ENCODE measurements at regions not wholly inside any gene's neighbourhood (a gene's known extent, or its start where the extent isn't known, plus 50 kb on each side); places are given as distances from the start of the nearest gene placed in this dataset.

DNA sequence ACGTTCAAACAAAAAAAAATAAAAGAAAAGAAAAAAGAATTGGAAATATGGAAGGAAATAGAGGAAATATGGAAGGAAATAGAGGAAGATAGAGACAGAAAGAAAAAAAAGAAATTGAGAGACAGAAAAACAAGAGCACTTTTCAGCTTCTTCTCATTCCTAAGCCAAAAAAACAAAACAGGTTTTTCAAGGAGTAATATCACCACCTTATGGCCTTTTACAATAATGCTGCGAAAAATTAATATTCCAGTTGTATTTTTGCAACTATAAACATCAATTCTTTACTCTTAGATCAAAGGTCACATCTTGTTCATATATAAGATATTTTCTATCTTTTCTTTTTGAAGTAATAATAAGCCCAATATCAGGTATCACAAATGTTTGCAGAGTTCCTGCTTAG lies 328.3 kb downstream of the FAT3 start:
- no peak overlapping the region for H3K4me3 ChIP-seq (ENCODE audit: insufficient read depth, low read depth, low read length)
- no peaks in the 10 kb centered on the region for H3K36me3 ChIP-seq (replicated peaks; ENCODE audit: control insufficient read depth, insufficient read depth, low read length)
- H3K27me3 ChIP-seq (ENCODE audit: control insufficient read depth, insufficient read depth, low read length) = no peaks in the 10 kb centered on the region; the same call in 1 of the 2 replicates
- no peak for DNase-seq

DNA sequence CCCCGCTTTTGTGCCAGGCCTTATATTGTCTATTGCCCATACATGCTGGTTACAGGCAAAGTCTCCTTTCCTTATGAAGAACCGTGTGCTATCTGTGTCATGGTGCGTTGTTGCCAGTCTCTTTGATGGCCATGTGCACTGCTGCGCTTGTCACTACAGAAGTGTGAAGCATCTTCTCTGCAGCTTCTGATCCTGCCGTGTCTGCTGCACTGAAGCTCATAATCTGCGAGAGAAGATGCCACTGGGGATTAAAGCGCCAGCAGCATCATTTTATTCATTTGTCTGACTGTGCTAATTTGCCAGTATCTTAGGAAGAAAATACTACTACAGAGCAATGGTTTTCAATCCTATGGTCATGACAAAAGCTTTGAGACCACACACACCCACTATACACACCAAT lies 330.1 kb downstream of the FAT3 start:
- Histone ChIP-seq H3K36me3 (replicated peaks; ENCODE audit: control insufficient read depth, insufficient read depth, low read length) (no peaks in the 10 kb centered on the region), H3K4me3 (ENCODE audit: insufficient read depth, low read depth, low read length) (no peak overlapping the region), H3K27me3 (ENCODE audit: control insufficient read depth, insufficient read depth, low read length) (no peaks in the 10 kb centered on the region)
- DNase-seq = no peak

DNA sequence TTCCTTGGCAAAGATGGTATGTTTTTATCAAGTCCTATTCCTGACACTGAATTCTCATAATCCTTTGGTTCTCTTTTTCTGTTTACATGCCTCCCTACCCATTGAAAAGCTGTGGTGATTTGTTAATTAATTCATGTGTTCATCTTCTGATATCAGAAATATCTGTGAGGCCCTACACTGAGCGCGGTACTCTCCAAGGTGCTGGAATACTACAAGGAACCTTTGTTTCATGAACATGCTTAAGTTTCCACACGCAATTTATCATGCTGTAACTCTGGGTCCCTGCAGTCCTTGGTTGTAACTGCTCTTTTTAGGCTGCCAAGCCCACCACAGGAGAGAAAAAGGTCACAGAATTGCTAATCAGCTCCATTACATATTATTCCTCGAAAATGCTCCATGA lies 331.8 kb downstream of the FAT3 start:
- no peaks in the 10 kb centered on the region for H3K36me3 ChIP-seq (replicated peaks; ENCODE audit: control insufficient read depth, insufficient read depth, low read length)
- H3K27me3 ChIP-seq (ENCODE audit: control insufficient read depth, insufficient read depth, low read length) = no peaks in the 10 kb centered on the region
- no peak for DNase-seq
- no peak overlapping the region for H3K4me3 ChIP-seq (ENCODE audit: insufficient read depth, low read depth, low read length)

DNA sequence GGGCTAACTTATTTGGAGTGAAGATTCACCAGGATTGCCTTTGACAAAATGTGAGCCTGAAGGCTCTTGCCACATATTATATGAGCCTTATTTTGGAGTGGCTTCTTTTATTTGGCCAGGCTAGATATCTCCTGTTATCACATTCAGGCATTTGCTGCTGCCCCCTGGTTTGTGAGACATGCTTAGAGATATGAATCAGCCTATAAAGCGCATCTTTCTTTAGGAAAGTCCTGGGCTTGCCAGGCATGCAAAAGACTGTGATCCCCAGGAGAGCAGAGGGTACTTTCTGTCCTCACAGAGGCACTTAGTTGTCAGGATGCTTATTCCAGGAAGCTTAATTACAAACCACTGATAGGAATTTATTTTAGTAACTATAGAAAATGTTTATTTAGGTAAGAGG lies 333.3 kb downstream of the FAT3 start:
- no peak overlapping the region for H3K4me3 ChIP-seq (ENCODE audit: insufficient read depth, low read depth, low read length)
- no peaks in the 10 kb centered on the region for H3K27me3 ChIP-seq (ENCODE audit: control insufficient read depth, insufficient read depth, low read length)
- no peak for DNase-seq
- no peaks in the 10 kb centered on the region for H3K36me3 ChIP-seq (replicated peaks; ENCODE audit: control insufficient read depth, insufficient read depth, low read length)

DNA sequence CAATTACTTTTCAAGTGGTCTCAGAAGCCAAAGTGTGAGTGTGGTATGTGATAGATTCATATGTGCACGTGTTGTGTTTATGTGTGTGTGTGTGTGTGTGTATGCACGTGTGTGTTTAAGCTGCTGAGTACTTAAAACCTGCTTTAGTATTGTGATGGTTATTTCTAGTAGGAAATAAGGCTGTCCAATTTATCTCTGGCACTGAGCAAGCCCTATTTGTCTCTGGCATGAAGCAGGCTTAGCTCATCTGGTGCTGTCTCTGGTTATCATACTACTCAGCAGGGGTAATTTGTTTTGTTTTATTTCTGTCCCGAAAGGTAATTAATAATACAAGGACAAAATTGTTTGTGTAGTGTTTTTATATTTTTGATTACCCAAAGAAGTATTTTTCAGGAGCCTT lies 333.7 kb downstream of the FAT3 start:
- Histone ChIP-seq H3K36me3 (replicated peaks; ENCODE audit: control insufficient read depth, insufficient read depth, low read length) (no peaks in the 10 kb centered on the region), H3K4me3 (ENCODE audit: insufficient read depth, low read depth, low read length) (no peak overlapping the region), H3K27me3 (ENCODE audit: control insufficient read depth, insufficient read depth, low read length) (no peaks in the 10 kb centered on the region)
- DNase-seq = no peak

DNA sequence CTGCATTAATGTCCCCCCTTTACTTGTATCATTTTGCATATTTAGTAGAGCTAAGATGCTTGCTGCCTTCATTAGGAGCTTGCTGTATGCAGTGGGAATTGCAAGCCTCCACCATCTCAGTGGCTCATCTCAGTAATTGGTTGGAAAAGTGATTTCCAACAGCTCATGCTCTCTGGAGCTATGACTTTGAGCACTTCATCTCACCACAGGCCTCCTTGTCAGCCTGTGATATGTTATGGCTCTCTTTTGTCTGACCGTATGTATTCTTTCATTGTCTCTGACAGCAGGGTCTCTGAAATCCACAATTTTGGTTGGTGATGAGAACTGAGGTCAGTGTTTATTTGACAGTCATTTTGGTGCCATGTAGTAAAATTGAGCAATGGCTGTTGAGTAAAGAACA lies 345.1 kb downstream of the FAT3 start:
- no peak for DNase-seq
- Histone ChIP-seq H3K27me3 (ENCODE audit: control insufficient read depth, insufficient read depth, low read length) (no peaks in the 10 kb centered on the region; the same call in 1 of the 2 replicates), H3K4me3 (ENCODE audit: insufficient read depth, low read depth, low read length) (no peak overlapping the region), H3K36me3 (replicated peaks; ENCODE audit: control insufficient read depth, insufficient read depth, low read length) (no peaks in the 10 kb centered on the region)

DNA sequence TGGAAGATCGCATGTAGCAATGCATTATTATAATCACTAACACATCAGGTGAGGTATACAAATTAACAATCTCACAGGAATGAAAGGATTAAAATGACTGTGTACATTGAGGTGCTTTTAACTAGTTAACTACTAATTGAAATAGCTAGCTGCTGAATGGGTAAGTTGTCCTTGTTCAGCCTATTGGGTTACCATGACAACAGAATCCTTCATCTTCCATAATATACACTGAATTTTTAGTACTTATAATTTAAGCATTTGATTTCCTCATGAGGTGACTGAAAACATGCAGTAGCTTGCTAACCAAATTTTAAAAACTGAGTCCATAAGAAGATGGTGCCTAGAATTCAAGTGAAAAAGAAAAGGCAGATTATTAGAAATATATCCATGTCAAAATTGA lies 347.9 kb downstream of the FAT3 start:
- DNase-seq = no peak
- Histone ChIP-seq H3K27me3 (ENCODE audit: control insufficient read depth, insufficient read depth, low read length) (no peaks in the 10 kb centered on the region; the same call in 1 of the 2 replicates), H3K36me3 (replicated peaks; ENCODE audit: control insufficient read depth, insufficient read depth, low read length) (no peaks in the 10 kb centered on the region), H3K4me3 (ENCODE audit: insufficient read depth, low read depth, low read length) (no peak overlapping the region)

DNA sequence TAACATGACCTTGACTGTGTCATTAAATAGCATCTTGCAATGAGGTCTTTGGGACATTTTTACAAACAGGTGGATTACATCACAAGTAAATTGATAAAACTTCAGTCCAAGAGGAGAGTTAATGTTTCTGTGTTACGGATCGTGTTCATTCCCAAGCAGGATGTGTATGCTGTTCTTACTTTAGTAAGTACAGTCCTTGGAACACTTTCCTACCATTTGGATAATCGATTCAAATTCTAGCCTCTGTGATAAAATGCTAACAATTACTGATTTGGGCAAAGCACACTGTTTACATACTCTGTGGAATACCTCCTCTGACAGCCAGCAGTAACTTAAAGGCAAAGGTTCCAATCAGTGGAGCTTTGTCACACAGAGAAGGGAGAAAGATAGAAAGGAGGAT lies 351.7 kb downstream of the FAT3 start:
- DNase-seq = no peak
- Histone ChIP-seq H3K36me3 (replicated peaks; ENCODE audit: control insufficient read depth, insufficient read depth, low read length) (no peaks in the 10 kb centered on the region), H3K4me3 (ENCODE audit: insufficient read depth, low read depth, low read length) (no peak overlapping the region), H3K27me3 (ENCODE audit: control insufficient read depth, insufficient read depth, low read length) (no peaks in the 10 kb centered on the region)

DNA sequence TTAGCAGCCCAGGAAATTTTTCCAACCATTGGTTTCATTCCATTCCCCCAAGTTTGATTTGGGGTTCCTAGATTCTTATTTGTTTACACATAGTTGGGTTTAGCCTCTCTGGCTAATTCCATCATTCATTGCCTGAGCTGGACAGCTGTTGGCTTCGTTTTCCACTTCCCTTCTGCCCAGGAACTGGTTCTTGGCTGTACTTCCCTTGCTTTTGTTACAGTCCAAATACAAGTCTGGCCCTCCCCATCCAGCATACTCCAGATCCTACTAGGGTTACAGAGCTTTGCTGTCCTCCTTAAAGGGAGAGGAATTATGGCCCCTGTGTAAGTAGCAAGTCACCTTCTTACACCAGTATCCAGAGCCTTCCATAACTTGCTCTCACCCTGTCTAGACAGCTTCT lies 356.3 kb downstream of the FAT3 start:
- Histone ChIP-seq H3K27me3 (ENCODE audit: control insufficient read depth, insufficient read depth, low read length) (no peaks in the 10 kb centered on the region), H3K36me3 (replicated peaks; ENCODE audit: control insufficient read depth, insufficient read depth, low read length) (no peaks in the 10 kb centered on the region), H3K4me3 (ENCODE audit: insufficient read depth, low read depth, low read length) (no peak overlapping the region)
- no peak for DNase-seq

DNA sequence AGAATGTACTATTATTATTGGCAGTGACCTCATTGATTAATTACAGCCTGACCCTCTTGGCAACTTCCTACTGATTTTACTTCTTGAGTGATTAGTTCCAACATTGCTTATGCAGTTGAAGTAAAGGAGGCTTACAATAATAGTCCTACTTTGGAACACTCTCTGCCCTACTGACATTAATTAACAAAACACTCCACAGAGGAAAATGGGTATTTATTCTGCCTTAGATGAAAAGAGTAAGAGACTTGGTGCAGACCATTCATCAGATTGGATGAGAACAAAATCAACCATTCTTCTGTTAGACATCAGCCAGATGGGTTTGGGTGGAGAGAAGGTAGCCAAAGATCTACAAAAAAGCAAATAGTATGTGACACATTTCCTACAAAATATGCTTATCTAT lies 363.8 kb downstream of the FAT3 start:
- Histone ChIP-seq H3K36me3 (replicated peaks; ENCODE audit: control insufficient read depth, insufficient read depth, low read length) (no peaks in the 10 kb centered on the region), H3K27me3 (ENCODE audit: control insufficient read depth, insufficient read depth, low read length) (no peaks in the 10 kb centered on the region), H3K4me3 (ENCODE audit: insufficient read depth, low read depth, low read length) (no peak overlapping the region)
- DNase-seq = no peak

DNA sequence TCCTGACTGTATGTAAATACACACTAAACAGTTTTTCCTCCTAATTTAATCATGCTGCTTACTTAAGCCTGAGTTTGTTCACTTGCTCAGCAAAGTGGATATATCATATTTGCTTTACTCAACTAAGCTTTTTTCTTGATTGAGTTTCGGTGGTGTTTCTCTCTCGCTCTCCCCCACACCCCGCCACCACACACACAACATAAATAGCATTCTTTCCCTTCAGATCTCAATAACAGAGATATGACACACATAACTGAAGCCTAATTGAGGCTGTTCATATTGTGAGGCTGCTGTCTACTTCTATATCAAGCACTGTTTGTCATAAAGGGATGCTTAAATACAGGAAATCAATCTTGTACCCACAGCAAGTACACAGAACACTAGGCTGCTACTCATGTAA lies 364.9 kb downstream of the FAT3 start:
- DNase-seq = no peak
- Histone ChIP-seq H3K27me3 (ENCODE audit: control insufficient read depth, insufficient read depth, low read length) (no peaks in the 10 kb centered on the region), H3K4me3 (ENCODE audit: insufficient read depth, low read depth, low read length) (no peak overlapping the region), H3K36me3 (replicated peaks; ENCODE audit: control insufficient read depth, insufficient read depth, low read length) (no peaks in the 10 kb centered on the region)

DNA sequence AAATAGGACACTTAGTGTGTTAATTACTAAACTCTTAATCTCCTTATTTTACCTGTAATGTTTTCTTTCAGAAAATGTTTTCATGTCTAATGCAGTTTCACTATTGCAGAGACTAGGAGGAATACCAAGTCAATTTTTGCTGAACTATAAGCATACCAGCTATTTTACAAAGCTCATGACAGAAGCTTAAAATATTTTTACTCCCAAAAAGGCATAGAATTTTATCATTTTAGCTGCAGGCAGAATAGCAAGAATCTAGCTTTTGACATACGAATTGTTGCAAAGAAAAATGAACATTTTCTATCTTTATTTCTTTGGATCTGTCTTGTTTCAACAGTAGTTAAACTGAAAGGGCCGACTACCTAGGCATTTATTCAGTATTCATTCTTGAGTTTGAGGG lies 366.9 kb downstream of the FAT3 start:
- no peak overlapping the region for H3K4me3 ChIP-seq (ENCODE audit: insufficient read depth, low read depth, low read length)
- H3K27me3 ChIP-seq (ENCODE audit: control insufficient read depth, insufficient read depth, low read length) = no peaks in the 10 kb centered on the region
- H3K36me3 ChIP-seq (replicated peaks; ENCODE audit: control insufficient read depth, insufficient read depth, low read length) = no peaks in the 10 kb centered on the region
- no peak for DNase-seq

DNA sequence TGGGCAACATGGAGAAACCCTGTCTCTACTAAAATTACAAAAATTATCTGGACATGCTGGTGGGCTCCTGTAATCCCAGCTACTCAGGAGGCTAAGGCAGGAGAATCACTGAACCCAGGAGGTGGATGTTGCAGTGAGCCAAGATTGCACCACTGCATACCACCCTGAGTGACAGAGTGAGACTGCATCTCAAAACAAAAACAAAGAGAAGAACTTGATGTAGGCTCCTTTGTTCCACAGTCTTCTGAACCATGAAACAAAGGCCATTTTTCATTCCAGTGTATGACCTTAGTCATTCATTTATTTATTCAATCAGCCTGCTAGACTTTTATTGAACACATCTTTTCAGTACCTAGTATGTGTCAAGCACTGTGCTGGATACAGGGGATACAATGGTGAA lies 369.6 kb downstream of the FAT3 start:
- H3K4me3 ChIP-seq (ENCODE audit: insufficient read depth, low read depth, low read length) = no peak overlapping the region
- no peak for DNase-seq
- H3K27me3 ChIP-seq (ENCODE audit: control insufficient read depth, insufficient read depth, low read length) = no peaks in the 10 kb centered on the region
- no peaks in the 10 kb centered on the region for H3K36me3 ChIP-seq (replicated peaks; ENCODE audit: control insufficient read depth, insufficient read depth, low read length)

DNA sequence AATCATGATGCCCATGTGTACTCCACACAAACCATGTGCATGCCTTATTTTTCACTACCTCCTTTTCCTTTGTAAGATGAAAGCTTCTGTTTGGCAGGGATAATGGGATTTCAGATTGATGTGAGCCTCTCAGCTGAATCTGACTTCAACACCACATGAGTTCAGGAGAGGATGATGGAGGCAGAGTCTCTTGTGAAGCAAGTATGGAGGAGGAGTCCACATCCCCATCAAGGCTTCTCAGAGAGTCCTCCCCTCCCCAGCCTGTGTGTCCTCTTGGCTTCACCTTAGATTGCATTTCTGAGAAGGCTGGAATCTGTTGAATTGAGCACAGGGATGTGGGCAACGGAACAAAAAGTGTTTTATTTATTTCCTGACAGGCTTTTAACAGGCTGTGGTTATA lies 370.4 kb downstream of the FAT3 start:
- Histone ChIP-seq H3K27me3 (ENCODE audit: control insufficient read depth, insufficient read depth, low read length) (no peaks in the 10 kb centered on the region), H3K4me3 (ENCODE audit: insufficient read depth, low read depth, low read length) (no peak overlapping the region), H3K36me3 (replicated peaks; ENCODE audit: control insufficient read depth, insufficient read depth, low read length) (no peaks in the 10 kb centered on the region)
- no peak for DNase-seq

DNA sequence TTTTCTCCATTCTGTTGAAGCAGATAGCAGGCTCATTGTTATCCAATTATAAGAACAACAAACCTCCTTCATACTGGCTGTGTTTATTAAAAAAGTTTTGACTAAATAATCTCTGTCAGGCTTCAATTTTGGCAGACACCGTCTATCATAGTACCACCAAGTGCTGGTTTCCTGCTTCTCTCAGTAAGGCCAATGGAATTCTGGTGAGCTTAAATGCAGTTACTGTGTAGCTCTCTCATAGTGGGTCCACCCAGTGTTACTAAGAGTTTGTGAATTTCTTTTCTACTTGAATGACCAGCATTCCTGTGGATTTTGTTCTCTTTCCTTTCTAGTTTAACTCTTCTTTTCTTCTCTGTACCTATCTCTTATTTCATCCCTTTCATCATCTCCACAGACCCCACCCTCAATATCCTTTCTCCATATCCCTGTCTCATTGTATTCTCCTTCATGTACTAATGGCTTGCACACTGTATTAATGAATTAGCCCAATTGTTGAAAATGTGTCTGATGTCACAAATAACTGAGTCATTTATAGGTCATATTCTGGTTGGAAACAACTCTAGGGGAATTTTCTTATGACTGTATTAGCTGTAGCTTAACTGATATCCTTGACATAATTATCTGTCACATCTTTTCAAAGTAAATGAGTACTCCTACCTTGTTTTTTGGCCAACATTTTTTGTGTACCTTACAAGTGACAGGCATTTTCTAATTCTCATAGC lies 372.1 kb downstream of the FAT3 start:
- Histone ChIP-seq H3K27me3 (ENCODE audit: control insufficient read depth, insufficient read depth, low read length) (no peaks in the 10 kb centered on the region), H3K36me3 (replicated peaks; ENCODE audit: control insufficient read depth, insufficient read depth, low read length) (no peaks in the 10 kb centered on the region), H3K4me3 (ENCODE audit: insufficient read depth, low read depth, low read length) (no peak overlapping the region)
- no peak for DNase-seq

DNA sequence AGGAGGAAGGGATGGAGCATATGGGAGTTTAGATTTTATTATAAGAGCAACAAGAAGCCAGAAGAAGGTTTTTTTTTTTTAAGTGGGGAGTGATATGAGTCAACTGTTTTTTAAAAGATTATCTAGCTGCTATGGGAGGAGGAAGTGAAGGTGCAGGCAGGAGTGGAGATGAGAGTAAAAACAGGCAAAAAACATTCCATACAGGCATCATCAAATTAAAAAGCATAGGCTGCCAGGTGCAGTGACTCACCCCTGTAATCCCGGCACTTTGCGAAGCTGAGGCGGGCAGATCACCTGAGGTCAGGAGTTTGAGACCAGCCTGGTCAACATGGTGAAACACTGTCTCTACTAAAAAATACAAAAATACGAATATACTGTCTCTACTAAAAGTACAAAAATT lies 368.4 kb upstream of the MTNR1B start:
- H3K36me3 ChIP-seq (replicated peaks; ENCODE audit: control insufficient read depth, insufficient read depth, low read length) = no peaks in the 10 kb centered on the region
- no peaks in the 10 kb centered on the region; the same call in 1 of the 2 replicates for H3K27me3 ChIP-seq (ENCODE audit: control insufficient read depth, insufficient read depth, low read length)
- no peak for DNase-seq
- no peak overlapping the region for H3K4me3 ChIP-seq (ENCODE audit: insufficient read depth, low read depth, low read length)

Measured in H7 (cell line).